ENCODE measurements at regions not wholly inside any gene's neighbourhood (a gene's known extent, or its start where the extent isn't known, plus 50 kb on each side); places are given as distances from the start of the nearest gene placed in this dataset.

DNA sequence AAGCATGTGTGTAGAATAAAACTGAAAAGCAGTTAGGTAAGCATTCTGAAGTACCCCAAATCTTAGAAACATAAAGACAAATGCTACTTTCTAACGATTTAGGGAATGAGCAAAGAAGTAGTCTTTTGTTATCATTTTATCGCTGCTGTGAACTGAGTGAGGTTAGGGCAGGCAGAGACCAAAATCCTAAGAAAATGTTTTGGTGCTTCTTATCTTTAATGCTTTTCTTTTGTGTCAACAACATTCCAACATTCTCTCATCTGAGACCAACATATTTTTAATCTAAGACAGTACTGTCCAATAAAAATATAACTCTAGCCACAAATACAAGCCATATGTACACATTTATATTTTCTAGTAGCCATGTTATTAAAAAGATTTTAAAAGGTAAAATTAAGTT is 789.4 kb upstream of the PIK3C3 start:
- TF ChIP-seq, protein P1, sequence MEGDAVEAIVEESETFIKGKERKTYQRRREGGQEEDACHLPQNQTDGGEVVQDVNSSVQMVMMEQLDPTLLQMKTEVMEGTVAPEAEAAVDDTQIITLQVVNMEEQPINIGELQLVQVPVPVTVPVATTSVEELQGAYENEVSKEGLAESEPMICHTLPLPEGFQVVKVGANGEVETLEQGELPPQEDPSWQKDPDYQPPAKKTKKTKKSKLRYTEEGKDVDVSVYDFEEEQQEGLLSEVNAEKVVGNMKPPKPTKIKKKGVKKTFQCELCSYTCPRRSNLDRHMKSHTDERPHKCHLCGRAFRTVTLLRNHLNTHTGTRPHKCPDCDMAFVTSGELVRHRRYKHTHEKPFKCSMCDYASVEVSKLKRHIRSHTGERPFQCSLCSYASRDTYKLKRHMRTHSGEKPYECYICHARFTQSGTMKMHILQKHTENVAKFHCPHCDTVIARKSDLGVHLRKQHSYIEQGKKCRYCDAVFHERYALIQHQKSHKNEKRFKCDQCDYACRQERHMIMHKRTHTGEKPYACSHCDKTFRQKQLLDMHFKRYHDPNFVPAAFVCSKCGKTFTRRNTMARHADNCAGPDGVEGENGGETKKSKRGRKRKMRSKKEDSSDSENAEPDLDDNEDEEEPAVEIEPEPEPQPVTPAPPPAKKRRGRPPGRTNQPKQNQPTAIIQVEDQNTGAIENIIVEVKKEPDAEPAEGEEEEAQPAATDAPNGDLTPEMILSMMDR (conservative IDR thresholded peaks at IDR 0.05; ENCODE audit: low read length), result no peak
- TF ChIP-seq EZH2phosphoT487 (IDR thresholded peaks at IDR 0.05; ENCODE audit: borderline replicate concordance, low read depth, low read length), result no peak
